Small intestine (tissue), 7 donors: ENCODE measurements at regions not wholly inside any gene's neighbourhood (a gene's known extent, or its start where the extent isn't known, plus 50 kb on each side); places are given as distances from the start of the nearest gene placed in this dataset.
A peak's percentile ranks its signal among the peaks of the same experiment; 100 is the strongest.

ENCODE experiments used
- DNase-seq, 2 donors: peaks; one replicate each; pipeline versions ENCODE4 v3.0.0 to v3.0.0-alpha.2; 2013
- FAIRE-seq: peaks from 2 replicates; lab custom pipeline; 2012; peaks lifted over from hg19 to GRCh38; lab: Jason Lieb, UNC
- H3K27ac ChIP-seq, 3 donors: one replicate each; pipeline ENCODE4 v1.5.1; 2013; ENCODE audit warnings: low read length in 2 of 3, mild to moderate bottlenecking in 2 of 3, control low read depth in 1 of 3, inconsistent platforms in 1 of 3, low read depth in 1 of 3, moderate library complexity in 1 of 3
- H3K27me3 ChIP-seq, 3 donors: one replicate each; pipeline ENCODE4 v1.6.1; 2013; ENCODE audit warnings: low read length in 3 of 3, inconsistent platforms in 1 of 3; ENCODE audit not compliant: control insufficient read depth in 3 of 3, insufficient read depth in 3 of 3
- H3K36me3 ChIP-seq, 3 donors: one replicate each; pipeline ENCODE4 v1.6.1; 2013; ENCODE audit warnings: low read length in 3 of 3, inconsistent platforms in 1 of 3, low read depth in 1 of 3, mild to moderate bottlenecking in 1 of 3, moderate library complexity in 1 of 3; ENCODE audit not compliant: control insufficient read depth in 3 of 3, insufficient read depth in 2 of 3
- H3K4me1 ChIP-seq, 3 donors: one replicate each; pipeline ENCODE4 v1.6.1; 2013; ENCODE audit warnings: low read length in 2 of 3, inconsistent platforms in 1 of 3, low read depth in 1 of 3, mild to moderate bottlenecking in 1 of 3, moderate library complexity in 1 of 3; ENCODE audit not compliant: control insufficient read depth in 3 of 3, insufficient read depth in 2 of 3
- H3K4me3 ChIP-seq, 3 donors: one replicate each; pipeline ENCODE4 v1.5.1; 2013; ENCODE audit warnings: low read length in 3 of 3, control low read depth in 1 of 3, inconsistent platforms in 1 of 3, low read depth in 1 of 3, mild to moderate bottlenecking in 1 of 3, moderate library complexity in 1 of 3
- H3K9me3 ChIP-seq, 2 donors: one replicate each; pipeline ENCODE4 v1.6.1; 2013; ENCODE audit warnings: low read depth in 1 of 2, low read length in 1 of 2; ENCODE audit not compliant: control insufficient read depth in 2 of 2, insufficient read depth in 1 of 2
- WGBS, 3 donors: extraction: QIAGEN DNeasy Blood & Tissue Kit; methylation state at CpG; one replicate each; pipeline ENCODE4 v1.1.7; 2013; 5-methylcytosine and 5-hydroxymethylcytosine counted together
- donor health status: healthy with polysubstance abuse.
- donor health status: control.
- donor health status: control.
- donor health status: Bipolar disorder and iron deficiency.
- donor health status: healthy.

GRCh38 chr4:79181190-79181589 lies 144.7 kb downstream of the NAA11 start:
- FAIRE-seq = no peak
- DNase-seq = peak; percentile 3 to 4
- H3K27me3 ChIP-seq = no peaks in the 10 kb centered on the region

GRCh38 chr4:79178760-79179159 lies 147.1 kb downstream of the NAA11 start:
- H3K36me3 ChIP-seq = no peaks in the 10 kb centered on the region
- no peaks in the 10 kb centered on the region for H3K27me3 ChIP-seq
- H3K4me3 ChIP-seq = no peak overlapping the region
- no peaks in the 10 kb centered on the region for H3K9me3 ChIP-seq
- FAIRE-seq (no peak), DNase-seq (peak in 1 of 2 donors; percentile 10)
- H3K27ac ChIP-seq = no peak overlapping the region
- H3K4me1 ChIP-seq = no peaks in the 10 kb centered on the region

More at GRCh38 chr4:79181190-79181589, 144.7 kb downstream of the NAA11 start:
- Histone ChIP-seq H3K27ac (no peak overlapping the region), H3K36me3 (no peaks in the 10 kb centered on the region), H3K9me3 (no peaks in the 10 kb centered on the region), H3K4me3 (no peak overlapping the region), H3K4me1 (no peaks in the 10 kb centered on the region)
- WGBS, 3 donors = 87 to 91% (median 88%) methylated on average over 7 of the region's 7 CpGs

- DNase-seq = no peak
- no peak overlapping the region for H3K27ac ChIP-seq
- H3K27me3 ChIP-seq = no peaks in the 10 kb centered on the region
- H3K4me3 ChIP-seq = no peak overlapping the region
- no peaks in the 10 kb centered on the region for H3K9me3 ChIP-seq
- H3K36me3 ChIP-seq = no peaks in the 10 kb centered on the region
- no peak for FAIRE-seq
- no peaks in the 10 kb centered on the region for H3K4me1 ChIP-seq
Measured at GRCh38 chr4:79177388-79177787, 148.5 kb downstream of the NAA11 start.

GRCh38 chr4:79176351-79176750 lies 149.5 kb downstream of the NAA11 start:
- Histone ChIP-seq H3K4me1 (no peaks in the 10 kb centered on the region), H3K27ac (no peak overlapping the region), H3K36me3 (no peaks in the 10 kb centered on the region), H3K9me3 (no peaks in the 10 kb centered on the region), H3K4me3 (no peak overlapping the region), H3K27me3 (no peaks in the 10 kb centered on the region)
- no peak for FAIRE-seq
- 76 to 77% (median 77%) methylated on average over 4 of the region's 4 CpGs for WGBS, 3 donors
- no peak for DNase-seq

- no peak for FAIRE-seq
- no peak for DNase-seq
- Histone ChIP-seq H3K27ac (no peak overlapping the region), H3K4me1 (no peaks in the 10 kb centered on the region), H3K4me3 (no peak overlapping the region), H3K36me3 (no peaks in the 10 kb centered on the region), H3K27me3 (no peaks in the 10 kb centered on the region), H3K9me3 (no peaks in the 10 kb centered on the region)
Measured at GRCh38 chr4:79175716-79176115, 150.1 kb downstream of the NAA11 start.

GRCh38 chr4:79174490-79175252 lies 151.2 kb downstream of the NAA11 start:
- H3K4me1 ChIP-seq = no peaks in the 10 kb centered on the region
- FAIRE-seq = no peak
- H3K27ac ChIP-seq = no peak overlapping the region
- DNase-seq = peak in 1 of 2 donors; percentile 16
- no peak overlapping the region for H3K4me3 ChIP-seq
- no peaks in the 10 kb centered on the region for H3K36me3 ChIP-seq
- no peaks in the 10 kb centered on the region for H3K9me3 ChIP-seq
- 66 to 68% (median 67%) methylated on average over 2 of the region's 2 CpGs for WGBS, 3 donors
- no peaks in the 10 kb centered on the region for H3K27me3 ChIP-seq

- Histone ChIP-seq H3K27me3 (no peaks in the 10 kb centered on the region), H3K4me3 (no peak overlapping the region), H3K4me1 (no peaks in the 10 kb centered on the region), H3K36me3 (no peaks in the 10 kb centered on the region), H3K27ac (no peak overlapping the region), H3K9me3 (no peaks in the 10 kb centered on the region)
- FAIRE-seq = no peak
- WGBS, 3 donors = 60 to 86% (median 75%) methylated on average over 2 of the region's 2 CpGs
- DNase-seq = no peak
Measured at GRCh38 chr4:79173186-79173585, 152.7 kb downstream of the NAA11 start.

- H3K27me3 ChIP-seq = no peaks in the 10 kb centered on the region
- H3K36me3 ChIP-seq = no peaks in the 10 kb centered on the region
- no peaks in the 10 kb centered on the region for H3K4me1 ChIP-seq
- DNase-seq (no peak), FAIRE-seq (no peak)
- no peaks in the 10 kb centered on the region for H3K9me3 ChIP-seq
- WGBS, 3 donors = 95 to 100% (median 96%) methylated on average over 1 of the region's 1 CpG
- H3K27ac ChIP-seq = no peak overlapping the region
- no peak overlapping the region for H3K4me3 ChIP-seq
Measured at GRCh38 chr4:79170077-79170476, 155.8 kb downstream of the NAA11 start.
